ENCODE measurements at regions not wholly inside any gene's neighbourhood (a gene's known extent, or its start where the extent isn't known, plus 50 kb on each side); places are given as distances from the start of the nearest gene placed in this dataset.

GRCh38 chr4:24417206-24417605 is 167.1 kb downstream of the DHX15 start:
- no peak for DNase-seq

- no peak for DNase-seq
Observed at GRCh38 chr4:24416293-24416692, 168.1 kb downstream of the DHX15 start.

GRCh38 chr4:24413311-24413784 is 171.0 kb downstream of the DHX15 start:
- no peak for DNase-seq

- no peak for DNase-seq
Observed at GRCh38 chr4:24411806-24412205, 172.5 kb downstream of the DHX15 start.

- no peak for DNase-seq
Observed at GRCh38 chr4:24411299-24411698, 173.1 kb downstream of the DHX15 start.

GRCh38 chr4:24408640-24409039 is 175.7 kb downstream of the DHX15 start:
- no peak for DNase-seq

- no peak for DNase-seq
Observed at GRCh38 chr4:24405926-24406325, 178.4 kb downstream of the DHX15 start.

- DNase-seq = no peak
Observed at GRCh38 chr4:24405341-24405740, 179.0 kb downstream of the DHX15 start.

GRCh38 chr4:24404281-24404680 is 180.1 kb downstream of the DHX15 start:
- no peak for DNase-seq

GRCh38 chr4:24403265-24403664 is 181.1 kb downstream of the DHX15 start:
- no peak for DNase-seq

GRCh38 chr4:24400537-24400936 is 183.8 kb downstream of the DHX15 start:
- no peak for DNase-seq

- no peak for DNase-seq
Observed at GRCh38 chr4:24396988-24397387, 187.4 kb downstream of the DHX15 start.

GRCh38 chr4:24395937-24396336 is 188.4 kb downstream of the DHX15 start:
- no peak for DNase-seq

- DNase-seq = no peak
Observed at GRCh38 chr4:24394041-24394440, 190.3 kb downstream of the DHX15 start.

- no peak for DNase-seq
Observed at GRCh38 chr4:24392613-24393012, 191.7 kb downstream of the DHX15 start.

GRCh38 chr4:24382381-24382780 is 202.0 kb downstream of the DHX15 start:
- DNase-seq = no peak

GRCh38 chr4:24380957-24381665 is 203.2 kb downstream of the DHX15 start:
- no peak for DNase-seq

- DNase-seq = no peak
Observed at GRCh38 chr4:24373704-24374103, 210.7 kb downstream of the DHX15 start.

GRCh38 chr4:24372881-24373280 is 211.5 kb downstream of the DHX15 start:
- no peak for DNase-seq

- DNase-seq = no peak
Observed at GRCh38 chr4:24372341-24372740, 212.0 kb downstream of the DHX15 start.

- DNase-seq = no peak
Observed at GRCh38 chr4:24370421-24370820, 213.9 kb downstream of the DHX15 start.

- DNase-seq = no peak
Observed at GRCh38 chr4:24369507-24370029, 214.8 kb downstream of the DHX15 start.

GRCh38 chr4:24368801-24369200 is 215.6 kb downstream of the DHX15 start:
- DNase-seq = no peak

- DNase-seq = no peak
Observed at GRCh38 chr4:24364852-24365251, 219.5 kb downstream of the DHX15 start.

GRCh38 chr4:24364249-24364648 is 220.1 kb downstream of the DHX15 start:
- DNase-seq = no peak

All from NCI-H446 (cell line).